Fibroblast of lung (primary cell): ENCODE measurements at regions not wholly inside any gene's neighbourhood (a gene's known extent, or its start where the extent isn't known, plus 50 kb on each side); places are given as distances from the start of the nearest gene placed in this dataset.

ENCODE experiments used
- DNase-seq, 2 donors: peaks; one replicate each; pipeline versions ENCODE4 v3.0.0 to v3.0.0-alpha.2; 2010; ENCODE audit warnings: low read depth in 2 of 2
- H2AFZ ChIP-seq: 2 replicates; pipeline ENCODE4 v1.5.1; 2012; ENCODE audit warnings: low read length, control low read depth, inconsistent platforms
- H3K27ac ChIP-seq: 2 replicates; pipeline ENCODE4 v1.5.1; 2011; ENCODE audit warnings: low read length, control low read depth; ENCODE audit not compliant: insufficient read depth
- H3K27me3 ChIP-seq: 2 replicates; pipeline ENCODE4 v1.5.1; 2011; ENCODE audit warnings: mild to moderate bottlenecking, low read length; ENCODE audit not compliant: control insufficient read depth, insufficient read depth
- H3K36me3 ChIP-seq: 2 replicates; pipeline ENCODE4 v1.5.1; 2011; ENCODE audit warnings: low read length; ENCODE audit not compliant: control insufficient read depth, insufficient read depth
- H3K4me1 ChIP-seq: 2 replicates; pipeline ENCODE4 v1.5.1; 2011; ENCODE audit warnings: low read length; ENCODE audit not compliant: control insufficient read depth, insufficient read depth; ENCODE audit errors: extremely low read depth
- H3K4me2 ChIP-seq: 2 replicates; pipeline ENCODE4 v1.5.1; 2011; ENCODE audit warnings: low read length, control low read depth; ENCODE audit not compliant: insufficient read depth; ENCODE audit errors: extremely low read depth
- H3K4me3 ChIP-seq, 4 experiments: fragments of 200-600 bp in 1 of 4; sonication (generic) in 1 of 4; replicated peaks in 1 of 4; 2 replicates each; pipeline ENCODE4 v1.5.1; 2011 to 2016; ENCODE audit warnings: low read length in 4 of 4, low read depth in 3 of 4, mild to moderate bottlenecking in 3 of 4, control low read depth in 2 of 4, inconsistent platforms in 1 of 4, mixed read lengths in 1 of 4; ENCODE audit not compliant: insufficient read depth in 1 of 4; ENCODE audit errors: control extremely low read depth in 1 of 4
- H3K79me2 ChIP-seq: 2 replicates; pipeline ENCODE4 v1.5.1; 2012; ENCODE audit warnings: mild to moderate bottlenecking, low read length, inconsistent platforms; ENCODE audit not compliant: control insufficient read depth, insufficient read depth
- H3K9ac ChIP-seq: 2 replicates; pipeline ENCODE4 v1.5.1; 2011; ENCODE audit warnings: mild to moderate bottlenecking, low read length, control low read depth; ENCODE audit not compliant: insufficient read depth
- H3K9me3 ChIP-seq: 2 replicates; pipeline ENCODE4 v1.5.1; 2012; ENCODE audit warnings: low read depth, low read length; ENCODE audit not compliant: control insufficient read depth, insufficient read depth
- H4K20me1 ChIP-seq: 2 replicates; pipeline ENCODE4 v1.5.1; 2011; ENCODE audit warnings: low read length; ENCODE audit not compliant: control insufficient read depth, insufficient read depth; ENCODE audit errors: extremely low read depth
- EZH2 ChIP-seq: IDR thresholded peaks from 2 replicates; pipeline ENCODE4 v1.5.1; 2012; ENCODE audit warnings: low read length, control low read depth, mild to moderate bottlenecking; ENCODE audit errors: missing control alignments
- TF ChIP-seq, protein P1 (sequence below), 2 donors: IDR thresholded peaks in 1 of 2; conservative IDR thresholded peaks in 1 of 2; 1 replicate in 1 of 2; 2 replicates in 1 of 2; pipeline ENCODE4 v1.5.1; 2011 to 2012; ENCODE audit warnings: low read length in 2 of 2, control low read depth in 1 of 2, inconsistent platforms in 1 of 2, low read depth in 1 of 2, mild to moderate bottlenecking in 1 of 2

DNA sequence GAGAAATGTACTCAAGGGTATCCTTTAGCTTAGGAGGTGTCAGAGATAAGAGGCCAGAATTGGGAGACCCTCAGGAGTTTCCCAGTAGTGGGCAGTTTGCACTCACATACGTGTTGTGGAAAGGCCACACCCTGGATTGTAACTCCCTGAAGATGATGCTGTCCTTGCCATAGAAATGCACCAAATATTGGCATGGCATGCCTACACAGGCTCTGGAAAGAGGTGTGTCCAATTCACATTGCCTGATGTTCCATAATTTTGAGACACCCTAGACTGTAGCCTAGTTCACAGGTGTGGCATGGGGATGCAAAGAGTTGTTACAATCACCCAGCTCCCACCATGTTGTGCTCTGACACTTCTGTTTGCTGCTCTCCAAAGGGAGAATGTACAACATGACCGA, 271.9 kb downstream of the CCDC85A start:
- Histone ChIP-seq H3K27ac (no peak overlapping the region), H3K9me3 (no peaks in the 10 kb centered on the region), H2AFZ (no peak overlapping the region), H3K4me1 (no peaks in the 10 kb centered on the region), H4K20me1 (no peaks in the 10 kb centered on the region), H3K27me3 (no peaks in the 10 kb centered on the region), H3K9ac (no peak overlapping the region), H3K4me2 (no peak overlapping the region), H3K79me2 (no peaks in the 10 kb centered on the region), H3K36me3 (no peaks in the 10 kb centered on the region), H3K4me3 (no peak overlapping the region)
- TF ChIP-seq EZH2, result no peak
- TF ChIP-seq, protein P1, sequence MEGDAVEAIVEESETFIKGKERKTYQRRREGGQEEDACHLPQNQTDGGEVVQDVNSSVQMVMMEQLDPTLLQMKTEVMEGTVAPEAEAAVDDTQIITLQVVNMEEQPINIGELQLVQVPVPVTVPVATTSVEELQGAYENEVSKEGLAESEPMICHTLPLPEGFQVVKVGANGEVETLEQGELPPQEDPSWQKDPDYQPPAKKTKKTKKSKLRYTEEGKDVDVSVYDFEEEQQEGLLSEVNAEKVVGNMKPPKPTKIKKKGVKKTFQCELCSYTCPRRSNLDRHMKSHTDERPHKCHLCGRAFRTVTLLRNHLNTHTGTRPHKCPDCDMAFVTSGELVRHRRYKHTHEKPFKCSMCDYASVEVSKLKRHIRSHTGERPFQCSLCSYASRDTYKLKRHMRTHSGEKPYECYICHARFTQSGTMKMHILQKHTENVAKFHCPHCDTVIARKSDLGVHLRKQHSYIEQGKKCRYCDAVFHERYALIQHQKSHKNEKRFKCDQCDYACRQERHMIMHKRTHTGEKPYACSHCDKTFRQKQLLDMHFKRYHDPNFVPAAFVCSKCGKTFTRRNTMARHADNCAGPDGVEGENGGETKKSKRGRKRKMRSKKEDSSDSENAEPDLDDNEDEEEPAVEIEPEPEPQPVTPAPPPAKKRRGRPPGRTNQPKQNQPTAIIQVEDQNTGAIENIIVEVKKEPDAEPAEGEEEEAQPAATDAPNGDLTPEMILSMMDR (conservative IDR thresholded peaks at IDR 0.05 in 1 of 2, IDR thresholded peaks at IDR 0.05 in 1 of 2; ENCODE audit: low read depth in 1 of 2, low read length in 2 of 2), result no peak
- DNase-seq, result no peak

DNA sequence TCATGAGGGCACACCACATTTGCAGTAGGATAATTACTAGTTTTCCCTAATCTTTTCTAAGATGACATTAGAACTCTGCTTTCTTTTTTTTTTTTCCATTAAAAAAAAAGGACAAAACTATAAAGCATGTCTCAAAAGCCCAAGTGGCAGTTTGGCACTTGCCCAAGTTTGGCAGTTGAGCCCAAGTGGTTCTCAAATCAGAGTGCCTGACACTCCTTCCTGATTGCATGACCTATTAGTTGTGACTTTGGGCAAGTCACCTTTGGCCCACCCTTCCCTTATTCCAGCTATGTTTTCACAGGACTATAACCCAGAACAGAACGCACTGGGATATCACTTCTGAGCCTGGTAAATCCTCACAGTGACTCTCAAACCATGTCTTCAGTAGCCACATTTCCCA, 273.0 kb downstream of the CCDC85A start:
- H2AFZ ChIP-seq, result no peak overlapping the region
- H3K27ac ChIP-seq, result no peak overlapping the region
- no peak overlapping the region for H3K4me2 ChIP-seq
- H3K27me3 ChIP-seq, result no peaks in the 10 kb centered on the region
- no peaks in the 10 kb centered on the region for H4K20me1 ChIP-seq
- no peak overlapping the region for H3K9ac ChIP-seq
- H3K9me3 ChIP-seq, result no peaks in the 10 kb centered on the region
- H3K4me1 ChIP-seq, result no peaks in the 10 kb centered on the region
- no peaks in the 10 kb centered on the region for H3K79me2 ChIP-seq
- no peaks in the 10 kb centered on the region for H3K36me3 ChIP-seq
- no peak overlapping the region for H3K4me3 ChIP-seq
- DNase-seq, result no peak
- TF ChIP-seq, protein P1 (conservative IDR thresholded peaks at IDR 0.05 in 1 of 2, IDR thresholded peaks at IDR 0.05 in 1 of 2; ENCODE audit: low read depth in 1 of 2, low read length in 2 of 2), result no peak
- no peak for TF ChIP-seq EZH2

DNA sequence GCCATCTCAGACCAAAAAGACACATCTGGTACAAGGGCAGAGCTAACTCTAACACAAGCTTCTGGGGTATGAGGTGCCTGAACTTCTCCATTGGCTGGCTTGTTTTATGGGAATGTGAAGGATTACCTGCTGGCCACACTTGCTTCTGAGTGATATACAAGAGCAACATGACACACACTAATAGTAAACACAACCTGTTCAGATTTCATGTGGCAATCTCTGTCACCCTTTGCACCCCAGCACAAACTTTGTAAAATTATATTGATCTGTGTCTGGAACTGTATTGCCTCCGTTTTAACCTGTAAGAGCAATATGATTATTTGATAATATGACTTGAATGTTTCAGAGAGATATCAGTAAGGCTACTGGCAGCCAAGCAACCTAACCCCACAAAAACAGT, 276.7 kb downstream of the CCDC85A start:
- Histone ChIP-seq H3K9me3 (no peaks in the 10 kb centered on the region), H3K36me3 (no peaks in the 10 kb centered on the region), H3K27me3 (no peaks in the 10 kb centered on the region), H2AFZ (no peak overlapping the region), H3K79me2 (no peaks in the 10 kb centered on the region), H3K27ac (no peak overlapping the region), H3K9ac (no peak overlapping the region), H3K4me2 (no peak overlapping the region), H3K4me1 (no peaks in the 10 kb centered on the region), H4K20me1 (no peaks in the 10 kb centered on the region), H3K4me3 (no peak overlapping the region)
- TF ChIP-seq EZH2, result no peak
- TF ChIP-seq, protein P1 (conservative IDR thresholded peaks at IDR 0.05 in 1 of 2, IDR thresholded peaks at IDR 0.05 in 1 of 2; ENCODE audit: low read depth in 1 of 2, low read length in 2 of 2), result no peak
- DNase-seq, result no peak
